ENCODE measurements at regions not wholly inside any gene's neighbourhood (a gene's known extent, or its start where the extent isn't known, plus 50 kb on each side); places are given as distances from the start of the nearest gene placed in this dataset.

- H3K4me3 ChIP-seq: no peak overlapping the region
- TF ChIP-seq STAT1 (IDR thresholded peaks at IDR 0.05; ENCODE audit: unreplicated experiment) (no peak), CREB1 (CRISPR knock-in tag; IDR thresholded peaks at IDR 0.05; ENCODE audit: low read depth) (no peak), JUNB (IDR thresholded peaks at IDR 0.05; ENCODE audit: unreplicated experiment) (no peak), EZH2 (IDR thresholded peaks at IDR 0.05; ENCODE audit: low read depth, unreplicated experiment) (no peak), EZH2phosphoT487 (IDR thresholded peaks at IDR 0.05; ENCODE audit: unreplicated experiment) (no peak)
- H3K9me2 ChIP-seq (ENCODE audit: insufficient read depth): no peaks in the 10 kb centered on the region
- no peaks in the 10 kb centered on the region for H3K27me3 ChIP-seq (ENCODE audit: insufficient read depth)
- no peak for DNase-seq (ENCODE audit: low spot score)
- no peaks in the 10 kb centered on the region for H4K20me1 ChIP-seq (replicated peaks; ENCODE audit: insufficient read depth)
- no peak overlapping the region for H3K27ac Mint-ChIP-seq
- no peak for ATAC-seq
- no peaks in the 10 kb centered on the region for H3K9me3 Mint-ChIP-seq
- no peaks in the 10 kb centered on the region for H3K4me1 Mint-ChIP-seq
- H2AFZ ChIP-seq: no peak overlapping the region
- H3K4me2 ChIP-seq: no peak overlapping the region
- no peak overlapping the region for H3K27ac ChIP-seq (ENCODE audit: low read depth)
- H3F3A ChIP-seq (replicated peaks; ENCODE audit: low read depth): no peaks in the 10 kb centered on the region
- H3K4me3 Mint-ChIP-seq: no peak overlapping the region
- H3K36me3 ChIP-seq (ENCODE audit: insufficient read depth): no peaks in the 10 kb centered on the region
- H3K79me2 ChIP-seq (replicated peaks; ENCODE audit: insufficient read depth): no peaks in the 10 kb centered on the region
- H3K27me3 Mint-ChIP-seq (ENCODE audit: insufficient read depth, low read depth, poor library complexity): no peaks in the 10 kb centered on the region
- no peaks in the 10 kb centered on the region for H3K4me1 ChIP-seq (ENCODE audit: insufficient read depth)
- H3K36me3 Mint-ChIP-seq (ENCODE audit: low read depth): no peaks in the 10 kb centered on the region
Measured at GRCh38 chr14:85479306-85479705, 50.6 kb upstream of the FLRT2 start.

- no peaks in the 10 kb centered on the region for H3K27me3 Mint-ChIP-seq (ENCODE audit: insufficient read depth, low read depth, poor library complexity)
- H3F3A ChIP-seq (replicated peaks; ENCODE audit: low read depth): no peaks in the 10 kb centered on the region
- no peaks in the 10 kb centered on the region for H3K27me3 ChIP-seq (ENCODE audit: insufficient read depth)
- H2AFZ ChIP-seq: no peak overlapping the region
- H3K4me2 ChIP-seq: no peak overlapping the region
- H3K27ac Mint-ChIP-seq: no peak overlapping the region
- TF ChIP-seq, protein P1, sequence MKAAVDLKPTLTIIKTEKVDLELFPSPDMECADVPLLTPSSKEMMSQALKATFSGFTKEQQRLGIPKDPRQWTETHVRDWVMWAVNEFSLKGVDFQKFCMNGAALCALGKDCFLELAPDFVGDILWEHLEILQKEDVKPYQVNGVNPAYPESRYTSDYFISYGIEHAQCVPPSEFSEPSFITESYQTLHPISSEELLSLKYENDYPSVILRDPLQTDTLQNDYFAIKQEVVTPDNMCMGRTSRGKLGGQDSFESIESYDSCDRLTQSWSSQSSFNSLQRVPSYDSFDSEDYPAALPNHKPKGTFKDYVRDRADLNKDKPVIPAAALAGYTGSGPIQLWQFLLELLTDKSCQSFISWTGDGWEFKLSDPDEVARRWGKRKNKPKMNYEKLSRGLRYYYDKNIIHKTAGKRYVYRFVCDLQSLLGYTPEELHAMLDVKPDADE (IDR thresholded peaks at IDR 0.05): no peak
- TF ChIP-seq POLR2AphosphoS5 (IDR thresholded peaks at IDR 0.05; ENCODE audit: low read depth) (no peak), EZH2 (IDR thresholded peaks at IDR 0.05; ENCODE audit: low read depth, unreplicated experiment) (no peak), ZNF462 (CRISPR knock-in tag; IDR thresholded peaks at IDR 0.05) (no peak), STAT1 (IDR thresholded peaks at IDR 0.05; ENCODE audit: unreplicated experiment) (no peak), ZNF331 (CRISPR knock-in tag; IDR thresholded peaks at IDR 0.05; ENCODE audit: low read depth) (no peak), NANOG (IDR thresholded peaks at IDR 0.05; ENCODE audit: borderline replicate concordance) (no peak)
- TF ChIP-seq, protein P2, sequence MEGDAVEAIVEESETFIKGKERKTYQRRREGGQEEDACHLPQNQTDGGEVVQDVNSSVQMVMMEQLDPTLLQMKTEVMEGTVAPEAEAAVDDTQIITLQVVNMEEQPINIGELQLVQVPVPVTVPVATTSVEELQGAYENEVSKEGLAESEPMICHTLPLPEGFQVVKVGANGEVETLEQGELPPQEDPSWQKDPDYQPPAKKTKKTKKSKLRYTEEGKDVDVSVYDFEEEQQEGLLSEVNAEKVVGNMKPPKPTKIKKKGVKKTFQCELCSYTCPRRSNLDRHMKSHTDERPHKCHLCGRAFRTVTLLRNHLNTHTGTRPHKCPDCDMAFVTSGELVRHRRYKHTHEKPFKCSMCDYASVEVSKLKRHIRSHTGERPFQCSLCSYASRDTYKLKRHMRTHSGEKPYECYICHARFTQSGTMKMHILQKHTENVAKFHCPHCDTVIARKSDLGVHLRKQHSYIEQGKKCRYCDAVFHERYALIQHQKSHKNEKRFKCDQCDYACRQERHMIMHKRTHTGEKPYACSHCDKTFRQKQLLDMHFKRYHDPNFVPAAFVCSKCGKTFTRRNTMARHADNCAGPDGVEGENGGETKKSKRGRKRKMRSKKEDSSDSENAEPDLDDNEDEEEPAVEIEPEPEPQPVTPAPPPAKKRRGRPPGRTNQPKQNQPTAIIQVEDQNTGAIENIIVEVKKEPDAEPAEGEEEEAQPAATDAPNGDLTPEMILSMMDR (conservative IDR thresholded peaks at IDR 0.05; ENCODE audit: low read depth in 2 of 2): no peak
- no peak overlapping the region for H3K4me3 Mint-ChIP-seq
- no peaks in the 10 kb centered on the region for H3K36me3 Mint-ChIP-seq (ENCODE audit: low read depth)
- no peak for DNase-seq (ENCODE audit: low spot score)
- no peaks in the 10 kb centered on the region for H3K9me3 Mint-ChIP-seq
- H3K36me3 ChIP-seq (ENCODE audit: insufficient read depth): no peaks in the 10 kb centered on the region
- no peak overlapping the region for H3K4me3 ChIP-seq
- ATAC-seq: no peak
- no peaks in the 10 kb centered on the region for H3K4me1 ChIP-seq (ENCODE audit: insufficient read depth)
- no peaks in the 10 kb centered on the region for H4K20me1 ChIP-seq (replicated peaks; ENCODE audit: insufficient read depth)
- H3K4me1 Mint-ChIP-seq: no peaks in the 10 kb centered on the region
- no peaks in the 10 kb centered on the region for H3K9me2 ChIP-seq (ENCODE audit: insufficient read depth)
- H3K27ac ChIP-seq (ENCODE audit: low read depth): no peak overlapping the region
- H3K79me2 ChIP-seq (replicated peaks; ENCODE audit: insufficient read depth): no peaks in the 10 kb centered on the region
Measured at GRCh38 chr14:85479771-85480170, 50.2 kb upstream of the FLRT2 start.

Data from GM23338 (cell line).